ENCODE measurements at regions not wholly inside any gene's neighbourhood (a gene's known extent, or its start where the extent isn't known, plus 50 kb on each side); places are given as distances from the start of the nearest gene placed in this dataset.

DNA sequence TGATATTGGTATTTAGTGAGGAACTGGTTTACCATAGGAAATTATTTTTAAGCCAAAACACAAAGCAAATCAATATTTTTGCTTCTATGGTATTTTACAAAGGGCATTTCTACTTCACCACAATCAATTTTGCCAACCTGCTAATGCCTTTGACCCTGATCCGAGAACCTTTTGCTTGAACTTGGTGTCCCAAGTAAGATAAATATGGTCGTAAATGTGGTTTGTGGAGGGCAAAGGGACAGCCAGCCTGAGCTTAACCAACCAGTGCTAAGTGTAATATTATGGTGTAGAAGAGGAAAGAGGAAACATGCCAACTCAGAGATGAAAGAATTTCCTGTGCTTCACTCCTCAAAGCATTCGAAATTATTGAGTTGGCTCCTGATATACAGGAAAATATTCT is 148.4 kb downstream of the C3orf38 start:
- Histone ChIP-seq H3K9me3 (no peaks in the 10 kb centered on the region), H3K4me1 (ENCODE audit: control insufficient read depth in 1 of 2, insufficient read depth in 2 of 2, low read depth in 1 of 2, low read length in 1 of 2) (no peaks in the 10 kb centered on the region; a peak in 1 of 4 replicates), H3K9ac (no peak overlapping the region), H3K27me3 (ENCODE audit: insufficient read depth) (no peaks in the 10 kb centered on the region), H3K27ac (ENCODE audit: low read depth in 2 of 2, low read length in 1 of 2) (no peak overlapping the region), H3K9me2 (no peaks in the 10 kb centered on the region), H2AFZ (ENCODE audit: low read depth) (no peak overlapping the region), H3K79me2 (ENCODE audit: insufficient read depth) (no peaks in the 10 kb centered on the region), H3K4me3 (ENCODE audit: low read depth in 2 of 2, low read length in 1 of 2) (no peak overlapping the region), H3K4me2 (no peak overlapping the region), H4K20me1 (ENCODE audit: insufficient read depth) (no peaks in the 10 kb centered on the region), H3F3A (replicated peaks; ENCODE audit: insufficient read depth) (no peaks in the 10 kb centered on the region), H3K36me3 (replicated peaks in 1 of 2; ENCODE audit: control insufficient read depth in 1 of 2, insufficient read depth in 2 of 2, low read length in 1 of 2) (no peaks in the 10 kb centered on the region)
- CTCF ChIA-PET = no interaction called here
- 2% methylated on average over 3 of the region's 3 CpGs for WGBS (ENCODE audit: low lambda C conversion rate)
- DNase-seq = no peak
- no peak for TF ChIP-seq FOXM1 (IDR thresholded peaks at IDR 0.05; ENCODE audit: low read depth)
- no peak for TF ChIP-seq RFX5 (IDR thresholded peaks at IDR 0.05; ENCODE audit: low read length)
- TF ChIP-seq, protein P1, sequence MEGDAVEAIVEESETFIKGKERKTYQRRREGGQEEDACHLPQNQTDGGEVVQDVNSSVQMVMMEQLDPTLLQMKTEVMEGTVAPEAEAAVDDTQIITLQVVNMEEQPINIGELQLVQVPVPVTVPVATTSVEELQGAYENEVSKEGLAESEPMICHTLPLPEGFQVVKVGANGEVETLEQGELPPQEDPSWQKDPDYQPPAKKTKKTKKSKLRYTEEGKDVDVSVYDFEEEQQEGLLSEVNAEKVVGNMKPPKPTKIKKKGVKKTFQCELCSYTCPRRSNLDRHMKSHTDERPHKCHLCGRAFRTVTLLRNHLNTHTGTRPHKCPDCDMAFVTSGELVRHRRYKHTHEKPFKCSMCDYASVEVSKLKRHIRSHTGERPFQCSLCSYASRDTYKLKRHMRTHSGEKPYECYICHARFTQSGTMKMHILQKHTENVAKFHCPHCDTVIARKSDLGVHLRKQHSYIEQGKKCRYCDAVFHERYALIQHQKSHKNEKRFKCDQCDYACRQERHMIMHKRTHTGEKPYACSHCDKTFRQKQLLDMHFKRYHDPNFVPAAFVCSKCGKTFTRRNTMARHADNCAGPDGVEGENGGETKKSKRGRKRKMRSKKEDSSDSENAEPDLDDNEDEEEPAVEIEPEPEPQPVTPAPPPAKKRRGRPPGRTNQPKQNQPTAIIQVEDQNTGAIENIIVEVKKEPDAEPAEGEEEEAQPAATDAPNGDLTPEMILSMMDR (IDR thresholded peaks at IDR 0.05) = no peak
- TF ChIP-seq, protein P2, sequence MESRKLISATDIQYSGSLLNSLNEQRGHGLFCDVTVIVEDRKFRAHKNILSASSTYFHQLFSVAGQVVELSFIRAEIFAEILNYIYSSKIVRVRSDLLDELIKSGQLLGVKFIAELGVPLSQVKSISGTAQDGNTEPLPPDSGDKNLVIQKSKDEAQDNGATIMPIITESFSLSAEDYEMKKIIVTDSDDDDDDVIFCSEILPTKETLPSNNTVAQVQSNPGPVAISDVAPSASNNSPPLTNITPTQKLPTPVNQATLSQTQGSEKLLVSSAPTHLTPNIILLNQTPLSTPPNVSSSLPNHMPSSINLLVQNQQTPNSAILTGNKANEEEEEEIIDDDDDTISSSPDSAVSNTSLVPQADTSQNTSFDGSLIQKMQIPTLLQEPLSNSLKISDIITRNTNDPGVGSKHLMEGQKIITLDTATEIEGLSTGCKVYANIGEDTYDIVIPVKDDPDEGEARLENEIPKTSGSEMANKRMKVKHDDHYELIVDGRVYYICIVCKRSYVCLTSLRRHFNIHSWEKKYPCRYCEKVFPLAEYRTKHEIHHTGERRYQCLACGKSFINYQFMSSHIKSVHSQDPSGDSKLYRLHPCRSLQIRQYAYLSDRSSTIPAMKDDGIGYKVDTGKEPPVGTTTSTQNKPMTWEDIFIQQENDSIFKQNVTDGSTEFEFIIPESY (IDR thresholded peaks at IDR 0.05; ENCODE audit: borderline replicate concordance, low read depth) = no peak
- TF ChIP-seq ELF1 (IDR thresholded peaks at IDR 0.05) = no peak
- TF ChIP-seq NRF1 (IDR thresholded peaks at IDR 0.05; ENCODE audit: low read depth, low read length) = no peak
- no peak for TF ChIP-seq TEAD4 (IDR thresholded peaks at IDR 0.05; ENCODE audit: borderline replicate concordance, insufficient read depth)
- POLR2A ChIA-PET = no interaction called here

DNA sequence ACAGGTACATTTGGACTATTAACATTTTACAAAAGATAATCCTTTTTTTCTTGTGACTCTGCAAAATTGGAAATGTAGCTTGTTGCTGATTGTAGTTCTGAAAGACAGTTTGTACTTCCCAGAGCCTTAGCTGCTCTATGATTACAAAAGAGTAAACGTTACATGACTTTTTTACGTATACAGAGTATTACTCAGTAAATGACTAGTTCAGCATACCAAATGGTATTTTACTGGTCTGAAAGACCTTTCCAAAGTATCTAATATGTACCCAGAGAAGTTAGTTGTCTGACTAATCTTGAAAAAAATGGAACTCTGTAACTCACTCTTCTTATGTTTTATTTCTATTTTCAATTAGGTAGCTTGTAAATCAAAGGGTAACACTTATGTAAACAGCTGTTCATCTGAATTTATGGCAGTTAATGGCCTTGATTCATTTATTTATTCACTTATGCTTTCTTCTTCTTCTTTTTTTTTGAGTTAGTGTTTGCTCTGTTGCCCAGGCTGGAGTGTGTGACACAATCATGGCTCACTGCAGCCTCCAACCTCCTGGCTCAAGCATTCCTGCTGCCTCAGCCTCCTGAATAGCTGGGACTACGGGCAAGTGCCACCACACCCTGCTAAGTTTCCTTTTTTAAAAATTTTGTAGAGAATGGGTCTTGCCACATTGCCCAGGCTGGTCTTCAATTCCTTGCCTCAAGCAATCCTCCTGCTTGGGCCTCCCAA is 151.7 kb downstream of the C3orf38 start:
- no peaks in the 10 kb centered on the region; a peak in 1 of 4 replicates for H3K4me1 ChIP-seq (ENCODE audit: control insufficient read depth in 1 of 2, insufficient read depth in 2 of 2, low read depth in 1 of 2, low read length in 1 of 2)
- no peaks in the 10 kb centered on the region for H3K9me3 ChIP-seq
- 6% methylated on average over 3 of the region's 3 CpGs for WGBS (ENCODE audit: low lambda C conversion rate)
- no peak overlapping the region for H3K4me2 ChIP-seq
- H3K9me2 ChIP-seq = no peaks in the 10 kb centered on the region
- H3K79me2 ChIP-seq (ENCODE audit: insufficient read depth) = no peaks in the 10 kb centered on the region
- ChIA-PET CTCF (no interaction called here), POLR2A (no interaction called here)
- no peak overlapping the region for H3K27ac ChIP-seq (ENCODE audit: low read depth in 2 of 2, low read length in 1 of 2)
- H3K27me3 ChIP-seq (ENCODE audit: insufficient read depth) = no peaks in the 10 kb centered on the region; the same call in 1 of the 2 replicates
- H4K20me1 ChIP-seq (ENCODE audit: insufficient read depth) = no peaks in the 10 kb centered on the region
- H3K36me3 ChIP-seq (replicated peaks in 1 of 2; ENCODE audit: control insufficient read depth in 1 of 2, insufficient read depth in 2 of 2, low read length in 1 of 2) = no peaks in the 10 kb centered on the region
- H3K4me3 ChIP-seq (ENCODE audit: low read depth in 2 of 2, low read length in 1 of 2) = no peak overlapping the region
- H3F3A ChIP-seq (replicated peaks; ENCODE audit: insufficient read depth) = no peaks in the 10 kb centered on the region
- TF ChIP-seq, protein P3, sequence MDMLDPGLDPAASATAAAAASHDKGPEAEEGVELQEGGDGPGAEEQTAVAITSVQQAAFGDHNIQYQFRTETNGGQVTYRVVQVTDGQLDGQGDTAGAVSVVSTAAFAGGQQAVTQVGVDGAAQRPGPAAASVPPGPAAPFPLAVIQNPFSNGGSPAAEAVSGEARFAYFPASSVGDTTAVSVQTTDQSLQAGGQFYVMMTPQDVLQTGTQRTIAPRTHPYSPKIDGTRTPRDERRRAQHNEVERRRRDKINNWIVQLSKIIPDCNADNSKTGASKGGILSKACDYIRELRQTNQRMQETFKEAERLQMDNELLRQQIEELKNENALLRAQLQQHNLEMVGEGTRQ (IDR thresholded peaks at IDR 0.05; ENCODE audit: borderline replicate concordance, low read depth, low read length) = no peak
- no peak for TF ChIP-seq FOXM1 (IDR thresholded peaks at IDR 0.05; ENCODE audit: low read depth)
- TF ChIP-seq RXRA (IDR thresholded peaks at IDR 0.05; ENCODE audit: borderline replicate concordance, low read depth) = no peak
- no peak for TF ChIP-seq RCOR1 (IDR thresholded peaks at IDR 0.05; ENCODE audit: low read length)
- no peak overlapping the region for H2AFZ ChIP-seq (ENCODE audit: low read depth)
- no peak overlapping the region for H3K9ac ChIP-seq
- no peak for DNase-seq
